ENCODE measurements at regions not wholly inside any gene's neighbourhood (a gene's known extent, or its start where the extent isn't known, plus 50 kb on each side); places are given as distances from the start of the nearest gene placed in this dataset.

- intact Hi-C loops (cut with micrococcal nuclease; ENCODE audit: unreplicated experiment) = no loop called here
- FAIRE-seq = no peak
- no peak for TF ChIP-seq HOXA7 (CRISPR knock-in tag; IDR thresholded peaks at IDR 0.05)
- no peak for TF ChIP-seq MNT (IDR thresholded peaks at IDR 0.05)
- TF ChIP-seq ZNF264 (CRISPR knock-in tag; IDR thresholded peaks at IDR 0.05) = no peak
- no peak for TF ChIP-seq SCMH1 (CRISPR knock-in tag; IDR thresholded peaks at IDR 0.05; ENCODE audit: borderline replicate concordance)
- no peak for TF ChIP-seq ZSCAN30 (CRISPR knock-in tag; IDR thresholded peaks at IDR 0.05)
- no peak for TF ChIP-seq MLX (CRISPR knock-in tag; IDR thresholded peaks at IDR 0.05)
- no peak for TF ChIP-seq ZNF276 (CRISPR knock-in tag; IDR thresholded peaks at IDR 0.05; ENCODE audit: low read depth)
- no peak for TF ChIP-seq SIN3A (IDR thresholded peaks at IDR 0.05; ENCODE audit: borderline replicate concordance, low read depth, low read length)
- TF ChIP-seq CHCHD3 (CRISPR knock-in tag; IDR thresholded peaks at IDR 0.05) = no peak
- no peak for TF ChIP-seq SMARCE1 (IDR thresholded peaks at IDR 0.05; ENCODE audit: borderline replicate concordance)
- TF ChIP-seq CTCF (CRISPR knock-in tag; IDR thresholded peaks at IDR 0.05) = no peak
- TF ChIP-seq ZMYM3 (CRISPR knock-in tag; IDR thresholded peaks at IDR 0.05) = no peak
- TF ChIP-seq ZNF282 (IDR thresholded peaks at IDR 0.05; ENCODE audit: partially characterized antibody) = no peak
- TF ChIP-seq ZBTB26 (CRISPR knock-in tag; IDR thresholded peaks at IDR 0.05; ENCODE audit: borderline replicate concordance) = no peak
- no peak for TF ChIP-seq ZNF549 (CRISPR knock-in tag; IDR thresholded peaks at IDR 0.05)
- no peak for TF ChIP-seq ZNF468 (CRISPR knock-in tag; IDR thresholded peaks at IDR 0.05)
- TF ChIP-seq ZNF205 (CRISPR knock-in tag; IDR thresholded peaks at IDR 0.05) = no peak
- TF ChIP-seq ZBTB33 (CRISPR knock-in tag; IDR thresholded peaks at IDR 0.05) = no peak
Measured at GRCh38 chr16:26827386-26827785, 239.3 kb upstream of the C16orf82 start.

More at GRCh38 chr16:26827386-26827785, 239.3 kb upstream of the C16orf82 start:
- no peak overlapping the region for H2AFZ ChIP-seq (ENCODE audit: low read length)
- 0% methylated on average over 4 of the region's 4 CpGs for WGBS (ENCODE audit: low lambda C conversion rate)
- no peak overlapping the region for H3K9ac ChIP-seq (ENCODE audit: insufficient read depth, low read depth, low read length)
- no peak for DNase-seq (ENCODE audit: low spot score)
- in situ Hi-C loops (cut with HindIII; ENCODE audit: extremely low pct_ligation_motif_present, low pct_unique_long_range_greater_than_20kb) = no loop called here
- H3K27ac ChIP-seq (ENCODE audit: extremely low read length, insufficient read depth, low read length) = no peak overlapping the region
- BruUV-seq (replicated peaks) = no TSS peak
- no peaks in the 10 kb centered on the region for H3K79me2 ChIP-seq (ENCODE audit: insufficient read depth, low read length)
- peaks cover 2 to 23% of the 10 kb centered on the region in 2 experiments; a peak in 3 of 5 replicates for H3K27me3 ChIP-seq (ENCODE audit: control insufficient read depth in 1 of 2, insufficient read depth in 2 of 2, low read length in 2 of 2)
- H3K36me3 ChIP-seq (replicated peaks in 1 of 2; ENCODE audit: control insufficient read depth in 1 of 2, insufficient read depth in 2 of 2, low read length in 2 of 2) = no peaks in the 10 kb centered on the region
- no peaks in the 10 kb centered on the region for H3K9me3 ChIP-seq (ENCODE audit: low read length)
- no peak overlapping the region for H3K4me3 ChIP-seq (replicated peaks in 1 of 3; ENCODE audit: insufficient read depth in 1 of 3, low read depth in 2 of 3, low read length in 3 of 3)
- ATAC-seq = no peak
- CTCF ChIA-PET (ENCODE audit: low intra/inter-chr PET ratio, low total read pairs) = no interaction called here
- H3K4me1 ChIP-seq (ENCODE audit: insufficient read depth, low read length) = no peaks in the 10 kb centered on the region
- POLR2A ChIA-PET = no interaction called here
- H4K20me1 ChIP-seq (ENCODE audit: insufficient read depth, low read length) = no peaks in the 10 kb centered on the region
- no peak overlapping the region for H3K4me2 ChIP-seq (ENCODE audit: low read depth, low read length)

Measured in HepG2 (cell line).